ENCODE measurements at regions not wholly inside any gene's neighbourhood (a gene's known extent, or its start where the extent isn't known, plus 50 kb on each side); places are given as distances from the start of the nearest gene placed in this dataset.

- no peak for TF ChIP-seq FOSL1 (IDR thresholded peaks at IDR 0.05; ENCODE audit: low read depth)
- TF ChIP-seq ZFX (IDR thresholded peaks at IDR 0.05): no peak
- TF ChIP-seq EZH2 (IDR thresholded peaks at IDR 0.05): no peak
- TF ChIP-seq POLR2A (IDR thresholded peaks at IDR 0.05; ENCODE audit: borderline replicate concordance, extremely low read depth, insufficient read depth, insufficient read length): no peak
- no peak for TF ChIP-seq CTCF (IDR thresholded peaks at IDR 0.05 in 2 of 3, conservative IDR thresholded peaks at IDR 0.05 in 1 of 3; ENCODE audit: borderline replicate concordance in 1 of 3, insufficient read depth in 1 of 3, low read depth in 2 of 3, low read length in 2 of 3)
- no peak for TF ChIP-seq SIN3A (IDR thresholded peaks at IDR 0.05; ENCODE audit: low read depth)
- TF ChIP-seq ZNF274 (IDR thresholded peaks at IDR 0.05; ENCODE audit: low read depth, low read length): no peak
- no peak for TF ChIP-seq EZH2phosphoT487 (IDR thresholded peaks at IDR 0.05; ENCODE audit: borderline replicate concordance)
- no peak for TF ChIP-seq RAD21 (IDR thresholded peaks at IDR 0.05; ENCODE audit: low read depth)
Observed at GRCh38 chr5:174425964-174426290, 298.5 kb upstream of the MSX2 start.

Data from HCT116 (cell line).